MM.1S (cell line): ENCODE measurements at regions not wholly inside any gene's neighbourhood (a gene's known extent, or its start where the extent isn't known, plus 50 kb on each side); places are given as distances from the start of the nearest gene placed in this dataset.

ENCODE experiments used
- EZH2 ChIP-seq: fragments of 300-600 bp; sonication (generic); optimal IDR thresholded peaks from 2 replicates; pipeline ENCODE3; 2017; ENCODE audit warnings: low read depth, mild to moderate bottlenecking, antibody characterized with exemption, low read length, mixed read lengths
- TF ChIP-seq, protein P1 (sequence below): fragments of 300-600 bp; sonication (generic); IDR thresholded peaks from 2 replicates; pipeline ENCODE4 v1.5.1; 2016; ENCODE audit warnings: antibody characterized with exemption, low read length, mixed read lengths

DNA sequence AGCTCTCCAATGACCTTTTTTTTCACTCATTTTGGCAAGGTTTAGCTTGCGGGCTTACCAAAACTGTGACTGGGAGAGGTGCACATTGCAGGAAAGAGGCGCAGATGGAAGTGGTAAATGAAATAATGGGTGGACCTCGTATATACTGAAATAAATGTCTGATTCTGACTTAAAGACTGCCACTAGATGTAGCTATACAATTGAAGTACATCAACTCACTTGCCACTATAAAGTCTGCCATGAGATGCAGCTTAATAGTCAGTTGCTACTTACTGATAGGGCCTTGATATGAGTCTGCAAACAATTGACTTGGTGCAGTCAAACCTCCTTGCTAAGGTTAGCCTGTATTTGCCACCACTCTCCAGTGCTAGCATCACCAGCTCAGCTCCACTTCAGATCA is 525.9 kb upstream of the MBL2 start:
- TF ChIP-seq, protein P1, sequence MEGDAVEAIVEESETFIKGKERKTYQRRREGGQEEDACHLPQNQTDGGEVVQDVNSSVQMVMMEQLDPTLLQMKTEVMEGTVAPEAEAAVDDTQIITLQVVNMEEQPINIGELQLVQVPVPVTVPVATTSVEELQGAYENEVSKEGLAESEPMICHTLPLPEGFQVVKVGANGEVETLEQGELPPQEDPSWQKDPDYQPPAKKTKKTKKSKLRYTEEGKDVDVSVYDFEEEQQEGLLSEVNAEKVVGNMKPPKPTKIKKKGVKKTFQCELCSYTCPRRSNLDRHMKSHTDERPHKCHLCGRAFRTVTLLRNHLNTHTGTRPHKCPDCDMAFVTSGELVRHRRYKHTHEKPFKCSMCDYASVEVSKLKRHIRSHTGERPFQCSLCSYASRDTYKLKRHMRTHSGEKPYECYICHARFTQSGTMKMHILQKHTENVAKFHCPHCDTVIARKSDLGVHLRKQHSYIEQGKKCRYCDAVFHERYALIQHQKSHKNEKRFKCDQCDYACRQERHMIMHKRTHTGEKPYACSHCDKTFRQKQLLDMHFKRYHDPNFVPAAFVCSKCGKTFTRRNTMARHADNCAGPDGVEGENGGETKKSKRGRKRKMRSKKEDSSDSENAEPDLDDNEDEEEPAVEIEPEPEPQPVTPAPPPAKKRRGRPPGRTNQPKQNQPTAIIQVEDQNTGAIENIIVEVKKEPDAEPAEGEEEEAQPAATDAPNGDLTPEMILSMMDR: no peak
- no peak for TF ChIP-seq EZH2
